SK-N-SH treated with all-trans-retinoic acid at 6 μM for 48 hours (cell line): ENCODE measurements at regions not wholly inside any gene's neighbourhood (a gene's known extent, or its start where the extent isn't known, plus 50 kb on each side); places are given as distances from the start of the nearest gene placed in this dataset.

Experiments
- ATAC-seq: fragments of 200-7000 bp; cut with Tn5 transposase; 3 replicates; pipeline ENCODE4 v1.9.1; 2020; ENCODE audit warnings: mild to moderate bottlenecking, moderate library complexity
- ARNTL ChIP-seq: fragments of 450-650 bp; formaldehyde crosslinking; IDR thresholded peaks from 2 replicates; pipeline ENCODE4 v1.5.0; 2020; ENCODE audit warnings: low read depth, mild to moderate bottlenecking, moderate library complexity, borderline replicate concordance
- BACH2 ChIP-seq: fragments of 250-450 bp; sonication (Bioruptor Pico); IDR thresholded peaks from 2 replicates; pipeline ENCODE4 v1.9.0; 2021; ENCODE audit warnings: mild to moderate bottlenecking, borderline replicate concordance
- CREB5 ChIP-seq: fragments of 250-450 bp; sonication (Bioruptor Pico); IDR thresholded peaks from 2 replicates; pipeline ENCODE4 v1.5.1; 2020; ENCODE audit warnings: low read depth, mild to moderate bottlenecking, moderate library complexity
- CSDC2 ChIP-seq: fragments of 250-450 bp; sonication (Bioruptor Pico); IDR thresholded peaks from 2 replicates; pipeline ENCODE4 v1.5.0; 2020; ENCODE audit warnings: mild to moderate bottlenecking, moderate library complexity
- CSRNP3 ChIP-seq: fragments of 250-450 bp; sonication (Bioruptor Pico); IDR thresholded peaks from 2 replicates; pipeline ENCODE4 v1.5.1; 2021; ENCODE audit warnings: mild to moderate bottlenecking, moderate library complexity
- ESRRG ChIP-seq: fragments of 250-450 bp; sonication (Bioruptor Pico); IDR thresholded peaks from 2 replicates; pipeline ENCODE4 v1.6.1; 2021; ENCODE audit warnings: mild to moderate bottlenecking
- GLIS3 ChIP-seq: fragments of 250-450 bp; sonication (Bioruptor Pico); IDR thresholded peaks from 2 replicates; pipeline ENCODE4 v1.5.0; 2020; ENCODE audit warnings: mild to moderate bottlenecking, moderate library complexity
- ISL1 ChIP-seq: fragments of 250-450 bp; sonication (Bioruptor Pico); IDR thresholded peaks from 2 replicates; pipeline ENCODE4 v2.1.2; 2022; ENCODE audit warnings: mild to moderate bottlenecking, moderate library complexity
- OSR1 ChIP-seq: fragments of 250-450 bp; sonication (Bioruptor Pico); IDR thresholded peaks from 2 replicates; pipeline ENCODE4 v1.8.0; 2022; ENCODE audit warnings: moderate library complexity, mild to moderate bottlenecking, inconsistent platforms
- PATZ1 ChIP-seq: fragments of 250-450 bp; sonication (Bioruptor Pico); IDR thresholded peaks from 2 replicates; pipeline ENCODE4 v1.8.0; 2020; ENCODE audit warnings: mild to moderate bottlenecking, moderate library complexity, borderline replicate concordance
- PPARA ChIP-seq: fragments of 250-450 bp; sonication (Bioruptor Pico); IDR thresholded peaks from 2 replicates; pipeline ENCODE4 v1.5.0; 2020; ENCODE audit warnings: mild to moderate bottlenecking, borderline replicate concordance
- RARB ChIP-seq: fragments of 250-450 bp; sonication (Bioruptor Pico); IDR thresholded peaks from 2 replicates; pipeline ENCODE4 v1.8.0; 2021; ENCODE audit warnings: mild to moderate bottlenecking, moderate library complexity
- SNAI2 ChIP-seq: fragments of 250-450 bp; sonication (Bioruptor Pico); IDR thresholded peaks from 2 replicates; pipeline ENCODE4 v1.5.0; 2020; ENCODE audit warnings: mild to moderate bottlenecking, moderate library complexity
- TCF4 ChIP-seq: fragments of 250-450 bp; sonication (Bioruptor Pico); IDR thresholded peaks from 2 replicates; pipeline ENCODE4 v1.8.0; 2021; ENCODE audit warnings: mild to moderate bottlenecking, moderate library complexity, borderline replicate concordance
- TOX ChIP-seq: fragments of 250-450 bp; sonication (Bioruptor Pico); IDR thresholded peaks from 2 replicates; pipeline ENCODE4 v1.8.0; 2021; ENCODE audit warnings: mild to moderate bottlenecking, moderate library complexity, borderline replicate concordance
- TSHZ2 ChIP-seq: fragments of 250-450 bp; sonication (Bioruptor Pico); IDR thresholded peaks from 2 replicates; pipeline ENCODE4 v1.5.0; 2020; ENCODE audit warnings: mild to moderate bottlenecking, moderate library complexity
- ZC3H10 ChIP-seq: fragments of 250-450 bp; sonication (Bioruptor Pico); IDR thresholded peaks from 2 replicates; pipeline ENCODE4 v1.5.1; 2021; ENCODE audit warnings: mild to moderate bottlenecking, moderate library complexity
- ZFP3 ChIP-seq: fragments of 250-450 bp; sonication (Bioruptor Pico); IDR thresholded peaks from 2 replicates; pipeline ENCODE4 v1.5.0; 2020; ENCODE audit warnings: mild to moderate bottlenecking, moderate library complexity
- ZFP30 ChIP-seq: fragments of 450-650 bp; formaldehyde crosslinking; IDR thresholded peaks from 2 replicates; pipeline ENCODE4 v1.5.0; 2022; ENCODE audit warnings: mild to moderate bottlenecking, moderate library complexity
- ZNF70 ChIP-seq: fragments of 450-650 bp; formaldehyde crosslinking; IDR thresholded peaks from 2 replicates; pipeline ENCODE4 v1.5.0; 2020; ENCODE audit warnings: mild to moderate bottlenecking, moderate library complexity
- ZNF8 ChIP-seq: fragments of 450-650 bp; formaldehyde crosslinking; IDR thresholded peaks from 2 replicates; pipeline ENCODE4 v1.5.0; 2020; ENCODE audit warnings: mild to moderate bottlenecking, moderate library complexity

- TF ChIP-seq PPARA (CRISPR knock-in tag) = no peak
- ATAC-seq = no peak
Measured at GRCh38 chr5:17357504-17357903, 140.1 kb downstream of the BASP1 start.

GRCh38 chr5:17358031-17358430, 140.0 kb upstream of the TAF11L2 start:
- TF ChIP-seq ZNF70 (CRISPR knock-in tag) (no peak), ISL1 (CRISPR knock-in tag) (no peak), TCF4 (CRISPR knock-in tag) (no peak), ESRRG (CRISPR knock-in tag) (no peak), RARB (CRISPR knock-in tag) (no peak), ZNF8 (CRISPR knock-in tag) (no peak), ZC3H10 (CRISPR knock-in tag) (no peak)
- ATAC-seq = no peak

- TF ChIP-seq TOX (CRISPR knock-in tag) (no peak), CSDC2 (CRISPR knock-in tag) (no peak), CREB5 (CRISPR knock-in tag) (no peak), ZNF8 (CRISPR knock-in tag) (no peak), GLIS3 (CRISPR knock-in tag) (no peak), TSHZ2 (CRISPR knock-in tag) (no peak), ESRRG (CRISPR knock-in tag) (no peak), CSRNP3 (no peak), RARB (CRISPR knock-in tag) (no peak), ZFP30 (CRISPR knock-in tag) (no peak), ZFP3 (no peak), PPARA (CRISPR knock-in tag) (no peak)
- ATAC-seq = no peak
Measured at GRCh38 chr5:17359451-17360011, 138.5 kb upstream of the TAF11L2 start.

GRCh38 chr5:17360879-17361278, 137.2 kb upstream of the TAF11L2 start:
- no peak for ATAC-seq
- TF ChIP-seq ZNF8 (CRISPR knock-in tag) (no peak), TOX (CRISPR knock-in tag) (no peak), ARNTL (no peak), SNAI2 (CRISPR knock-in tag) (no peak), PATZ1 (CRISPR knock-in tag) (no peak), RARB (CRISPR knock-in tag) (no peak), ZC3H10 (CRISPR knock-in tag) (no peak), CSRNP3 (no peak), PPARA (CRISPR knock-in tag) (no peak), OSR1 (no peak), CSDC2 (CRISPR knock-in tag) (no peak), ZFP30 (CRISPR knock-in tag) (no peak), CREB5 (CRISPR knock-in tag) (no peak), ESRRG (CRISPR knock-in tag) (no peak), TSHZ2 (CRISPR knock-in tag) (no peak), BACH2 (CRISPR knock-in tag) (no peak), GLIS3 (CRISPR knock-in tag) (no peak), TCF4 (CRISPR knock-in tag) (no peak)
